ENCODE measurements at regions not wholly inside any gene's neighbourhood (a gene's known extent, or its start where the extent isn't known, plus 50 kb on each side); places are given as distances from the start of the nearest gene placed in this dataset.
"Not testable (repeated sequence)": the region's sequence is repeated elsewhere in the genome, so short reads cannot be mapped to it uniquely, and the experiment has no call there.

DNA sequence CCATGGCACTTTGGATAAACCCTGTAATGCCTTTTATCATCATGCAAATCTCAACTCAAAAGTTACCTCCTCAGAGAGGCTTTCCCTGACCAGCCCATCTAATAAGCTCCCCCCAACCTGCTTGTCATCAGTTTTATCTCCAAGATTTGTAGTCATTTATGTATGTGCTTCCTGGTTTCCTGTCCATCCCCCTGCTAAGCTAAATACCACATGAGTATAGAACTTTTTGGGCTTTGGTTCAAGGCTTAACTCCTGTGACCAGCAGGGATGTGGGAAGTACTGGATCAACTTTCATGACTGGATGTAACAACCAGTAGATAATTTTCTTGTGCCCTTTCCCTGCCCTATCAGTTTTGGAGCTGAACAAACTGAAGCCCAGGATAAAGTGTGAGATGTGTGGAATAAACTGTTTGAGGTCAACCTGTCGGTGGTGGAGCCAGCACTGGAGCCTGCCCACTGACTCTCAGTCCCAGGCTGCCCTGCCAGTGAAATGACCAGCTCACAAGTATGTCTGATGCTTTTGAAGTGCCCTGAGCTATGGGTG lies 148.6 kb downstream of the CYP26A1 start:
- no peak for DNase-seq

DNA sequence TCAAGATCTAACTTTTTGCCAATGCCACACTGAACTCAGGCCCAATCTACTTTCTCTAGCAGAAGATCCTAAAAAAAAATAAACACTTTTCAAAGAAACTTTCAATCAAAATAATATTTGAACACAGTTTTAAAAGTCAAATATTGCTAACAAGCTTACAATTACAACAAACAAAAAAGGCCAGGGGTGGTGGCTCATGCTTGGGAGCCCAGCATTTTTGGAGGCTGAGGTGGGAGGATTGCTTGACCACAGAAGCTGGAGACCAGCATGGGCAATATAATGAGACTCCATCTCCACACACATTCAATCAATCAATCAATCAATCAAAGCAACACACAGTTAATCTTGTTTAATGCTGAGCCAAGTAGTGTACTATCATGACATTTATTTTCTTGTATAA lies 149.2 kb downstream of the CYP26A1 start:
- no peak for DNase-seq

DNA sequence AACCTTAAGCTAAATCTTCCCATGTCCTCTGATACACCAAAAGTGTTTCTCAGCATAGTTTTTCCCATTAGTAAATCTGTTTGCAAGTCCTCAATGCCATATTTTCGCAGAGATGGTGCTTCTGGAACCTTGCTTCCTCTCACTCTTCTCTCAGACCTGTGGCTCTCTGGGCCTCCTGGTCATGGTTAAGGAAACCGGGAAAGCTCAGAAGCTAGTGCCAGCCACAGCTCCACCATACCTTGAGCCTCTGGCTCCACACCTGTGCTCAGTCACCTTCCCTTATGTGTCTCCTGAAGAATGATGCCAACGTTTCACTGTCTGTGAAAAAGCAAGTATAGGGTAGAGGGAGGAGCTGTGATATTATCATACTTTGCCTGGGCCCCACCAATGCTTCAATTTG lies 149.6 kb downstream of the CYP26A1 start:
- no peak for DNase-seq

DNA sequence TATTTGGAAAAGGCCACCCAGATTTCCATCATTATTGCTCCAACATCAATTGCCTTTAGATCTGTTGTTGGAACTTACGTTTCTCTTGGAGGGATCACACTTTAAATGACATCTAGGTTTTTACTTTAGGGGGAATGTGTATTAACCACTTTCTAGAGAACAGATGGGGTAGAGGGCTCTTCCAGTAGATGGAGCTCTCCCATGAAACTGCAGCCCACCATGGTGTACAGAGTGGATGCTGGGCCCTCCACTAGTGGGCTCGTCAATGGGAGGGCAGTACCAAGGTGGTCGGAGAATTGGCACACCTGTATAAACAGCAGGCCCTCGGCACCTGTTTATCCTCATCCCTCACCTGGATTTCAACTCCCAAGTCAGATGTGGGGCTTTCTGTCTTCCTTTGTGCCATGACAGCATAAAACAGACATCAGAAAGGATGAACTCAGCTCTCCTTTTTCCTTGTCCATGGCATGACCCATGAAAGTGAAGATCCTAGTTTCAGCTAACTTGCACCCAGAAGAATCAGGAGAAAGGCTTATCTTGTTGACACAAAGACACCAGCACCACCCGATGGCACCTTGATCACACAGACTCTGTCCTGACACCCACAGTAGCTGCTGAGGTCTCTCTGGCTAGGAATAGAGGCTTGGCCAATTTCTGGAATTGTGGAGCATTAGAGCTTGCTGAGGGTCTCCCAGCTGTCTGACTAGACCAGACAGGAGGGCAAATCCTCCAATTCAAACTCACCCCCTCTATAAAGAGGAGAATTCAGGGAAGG lies 150.5 kb downstream of the CYP26A1 start:
- DNase-seq = no peak

DNA sequence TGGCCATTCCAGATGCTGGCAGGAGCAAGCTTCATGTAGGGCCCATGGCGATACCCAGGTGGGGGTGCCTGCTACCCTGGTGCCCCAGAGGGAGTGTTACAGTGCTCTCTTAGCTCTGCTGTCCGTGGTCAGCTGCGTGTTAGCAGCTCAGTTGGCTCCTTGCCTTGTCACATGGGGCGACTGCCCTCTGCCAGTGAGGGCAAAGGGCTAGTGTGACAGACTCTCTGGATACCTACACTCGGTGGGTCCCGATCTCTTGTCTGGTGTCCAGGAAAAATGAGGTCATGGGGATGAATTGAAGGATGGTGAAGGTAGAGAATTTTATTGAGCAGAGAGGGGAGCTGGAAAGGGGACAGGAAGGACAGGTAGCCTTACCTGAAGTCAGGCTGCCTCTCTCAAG lies 152.2 kb downstream of the CYP26A1 start:
- no peak for DNase-seq

DNA sequence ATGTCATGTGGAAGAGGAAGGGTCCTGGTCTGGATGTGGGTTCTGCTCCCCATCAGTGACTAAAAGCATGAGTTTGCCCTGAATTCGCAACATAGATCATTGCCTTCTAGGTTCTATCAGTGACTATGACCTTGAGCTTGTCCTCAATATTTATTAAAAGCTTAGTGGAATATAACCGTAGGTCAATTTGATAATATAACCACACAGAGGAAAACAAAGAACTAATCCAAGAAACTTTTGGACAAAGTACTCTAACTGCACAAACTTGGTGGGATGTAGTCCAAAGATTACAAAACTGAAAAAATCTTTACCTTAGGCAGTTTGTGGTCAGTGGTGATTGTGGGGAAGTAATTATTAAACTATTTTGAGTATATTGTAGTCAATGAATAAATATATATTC lies 152.9 kb downstream of the CYP26A1 start:
- DNase-seq = no peak

DNA sequence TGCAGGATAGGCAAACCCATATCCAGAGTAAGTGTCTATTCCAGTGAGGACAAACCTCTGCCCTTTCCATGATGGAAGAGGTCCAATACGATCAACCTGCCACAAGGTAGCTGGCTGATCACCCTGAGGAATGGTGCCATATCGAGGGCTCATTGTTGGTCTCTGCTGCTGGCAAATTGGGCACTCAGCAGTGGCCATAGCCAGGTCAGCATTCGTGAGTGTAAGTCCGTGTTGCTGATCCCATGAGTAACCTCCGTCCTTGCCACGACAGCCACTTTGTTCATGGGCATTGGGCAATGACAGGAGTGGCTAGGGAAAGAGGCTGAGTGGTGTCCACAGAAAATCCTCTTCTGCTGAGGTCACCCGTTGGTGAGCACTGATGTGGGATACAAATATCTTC lies 156.9 kb downstream of the CYP26A1 start:
- not testable (repeated sequence) for DNase-seq

DNA sequence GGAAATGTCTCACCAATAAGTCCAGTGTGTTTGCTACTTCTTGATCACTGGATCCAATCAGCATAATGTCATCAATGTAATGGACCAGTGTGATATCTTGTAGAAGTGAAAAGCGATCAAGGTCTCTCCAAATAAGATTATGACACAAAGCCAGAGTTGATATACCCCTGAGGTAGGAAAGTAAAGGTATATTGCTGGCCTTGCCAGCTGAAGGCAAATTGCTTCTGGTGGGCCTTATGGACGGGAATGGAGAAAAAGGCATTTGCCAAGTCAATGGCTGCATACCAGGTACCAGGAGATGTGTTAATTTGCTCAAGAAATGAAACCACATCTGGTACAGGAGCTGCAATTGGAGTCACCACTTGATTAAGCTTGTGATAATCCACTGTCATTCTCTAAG lies 158.5 kb downstream of the CYP26A1 start:
- DNase-seq = not testable (repeated sequence)

DNA sequence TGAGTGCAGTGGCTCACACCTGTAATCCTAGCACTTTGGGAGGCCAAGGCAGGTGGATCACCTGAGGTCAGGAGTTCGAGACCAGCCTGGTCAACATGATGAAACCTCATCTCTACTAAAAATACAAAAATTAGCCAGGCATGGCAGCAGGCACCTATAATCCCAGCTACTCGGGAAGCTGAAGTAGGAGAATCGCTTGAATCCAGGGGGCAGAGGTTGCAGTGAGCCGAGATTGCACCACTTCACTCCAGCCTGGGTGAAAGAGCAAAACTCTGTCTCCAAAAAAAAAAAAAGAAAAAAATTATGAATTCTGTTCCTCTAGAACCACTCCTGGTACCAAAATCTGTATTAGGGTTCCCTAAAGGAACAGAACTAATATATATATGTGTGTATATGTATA lies 161.2 kb downstream of the CYP26A1 start:
- not testable (repeated sequence) for DNase-seq

DNA sequence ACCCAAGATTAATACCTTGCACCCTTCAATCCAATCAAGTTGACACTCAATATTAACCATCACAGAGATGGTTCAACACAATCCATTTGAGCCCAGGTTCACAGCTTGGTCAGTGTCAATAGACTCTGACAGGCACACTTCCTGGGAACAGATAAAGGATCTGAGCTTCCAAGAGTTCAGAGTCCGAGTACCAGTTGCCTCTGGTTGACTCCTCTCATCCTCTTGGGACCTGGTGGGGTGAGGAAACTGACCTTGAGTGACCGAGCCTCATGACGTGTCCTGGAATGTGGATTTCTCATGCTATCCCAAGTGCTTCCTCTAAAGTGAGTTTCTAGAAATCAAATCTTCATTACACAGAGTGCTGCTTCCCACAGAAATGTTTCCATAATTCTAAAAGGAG lies 162.0 kb downstream of the CYP26A1 start:
- no peak for DNase-seq

DNA sequence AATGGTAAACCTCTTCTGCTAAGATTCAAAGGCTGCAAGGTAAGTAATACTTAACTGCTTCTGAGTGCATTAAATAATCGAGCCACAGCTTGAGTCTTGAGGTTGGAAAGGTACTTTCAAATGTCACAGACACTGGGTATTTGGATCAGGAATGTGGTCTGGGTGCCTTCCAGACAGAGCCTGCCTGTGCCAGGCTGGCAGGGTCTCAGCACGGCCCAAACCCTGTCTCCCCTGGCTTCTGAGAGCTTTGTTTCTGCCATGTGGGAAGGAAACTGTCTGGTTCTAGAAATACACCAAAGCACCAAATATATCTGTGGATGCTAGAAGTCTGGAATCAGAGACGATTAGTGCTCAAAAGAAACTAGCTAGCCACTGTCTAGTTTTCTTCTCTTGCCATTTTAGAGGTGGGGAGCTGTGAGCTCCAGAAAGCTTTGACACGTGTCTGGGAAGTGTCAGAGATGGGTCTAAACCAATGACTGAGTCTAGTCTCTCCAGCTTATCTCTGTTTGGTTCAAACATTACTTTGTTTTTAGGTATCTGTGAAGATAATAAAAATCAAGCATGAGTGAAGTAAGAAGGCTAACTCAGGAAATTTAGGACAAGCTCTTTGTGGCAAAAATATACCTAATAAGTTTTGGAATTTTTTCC lies 162.8 kb downstream of the CYP26A1 start:
- DNase-seq = no peak

DNA sequence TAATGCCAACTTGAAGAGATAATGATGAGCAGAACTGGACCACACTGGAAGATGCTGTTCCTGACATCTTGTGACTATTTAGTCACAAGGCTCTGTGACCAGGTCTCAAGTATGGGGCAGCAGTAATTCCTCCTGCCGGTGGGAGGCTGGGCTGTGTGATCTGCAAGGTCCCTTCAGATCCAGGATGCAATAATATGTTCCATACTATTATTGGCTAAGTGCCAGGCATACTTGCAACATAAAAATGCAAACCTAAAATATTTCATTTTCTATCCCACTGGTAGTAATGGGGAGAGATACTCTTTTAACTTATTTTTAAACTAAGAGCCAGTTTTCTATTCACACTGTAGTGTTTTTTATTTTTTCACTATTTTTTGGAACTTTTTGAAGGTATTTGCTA lies 171.5 kb downstream of the CYP26A1 start:
- DNase-seq = no peak

DNA sequence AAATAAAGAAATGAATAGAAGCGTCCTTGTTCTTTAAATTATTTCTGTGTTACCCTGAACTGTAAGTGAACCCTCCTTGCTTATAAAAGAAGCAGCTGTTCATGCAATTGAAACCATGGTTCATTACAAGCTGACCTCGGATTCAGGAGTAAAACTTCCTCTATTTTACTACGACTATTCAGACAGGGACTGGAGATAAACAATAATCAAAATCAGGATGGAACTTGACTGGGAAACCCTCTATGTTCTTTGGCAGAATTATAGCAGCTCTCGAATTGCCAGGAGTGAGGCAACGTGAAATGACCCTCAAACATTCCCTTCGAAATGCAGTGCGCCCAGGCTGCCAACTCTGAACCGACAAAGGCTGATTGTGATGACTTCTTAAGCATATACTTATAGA lies 172.1 kb downstream of the CYP26A1 start:
- no peak for DNase-seq

DNA sequence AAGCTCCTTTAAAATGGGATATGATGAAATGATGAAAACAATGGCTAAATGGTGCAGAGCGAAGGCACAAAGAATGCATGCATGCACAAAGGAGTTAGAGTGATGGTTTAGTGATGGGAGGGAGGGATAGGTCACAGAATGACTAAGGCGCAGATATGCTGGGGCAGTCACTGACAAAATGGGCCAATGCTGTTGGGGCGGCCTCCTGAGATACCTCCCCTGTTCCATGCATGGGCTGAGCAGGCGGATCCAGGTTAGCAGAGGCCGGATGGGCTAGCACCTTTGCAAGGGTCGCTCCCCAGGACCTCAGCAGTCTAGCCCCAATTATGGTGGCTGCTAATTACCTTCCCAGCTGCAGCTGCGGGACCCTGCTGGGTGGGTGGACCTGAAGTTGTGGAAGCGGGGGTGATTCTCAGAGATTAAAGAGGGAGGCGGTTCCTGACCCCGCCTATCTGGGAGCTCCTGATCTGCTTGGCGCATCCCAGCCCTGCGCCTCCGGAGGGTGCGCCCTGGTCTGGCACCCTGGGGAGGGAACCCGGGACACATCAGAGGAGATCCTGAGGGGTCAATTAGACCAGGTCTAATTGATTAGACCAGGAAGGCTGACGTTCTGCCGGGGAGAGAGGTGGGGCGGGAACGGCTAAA lies 175.0 kb downstream of the CYP26A1 start:
- DNase-seq = no peak

DNA sequence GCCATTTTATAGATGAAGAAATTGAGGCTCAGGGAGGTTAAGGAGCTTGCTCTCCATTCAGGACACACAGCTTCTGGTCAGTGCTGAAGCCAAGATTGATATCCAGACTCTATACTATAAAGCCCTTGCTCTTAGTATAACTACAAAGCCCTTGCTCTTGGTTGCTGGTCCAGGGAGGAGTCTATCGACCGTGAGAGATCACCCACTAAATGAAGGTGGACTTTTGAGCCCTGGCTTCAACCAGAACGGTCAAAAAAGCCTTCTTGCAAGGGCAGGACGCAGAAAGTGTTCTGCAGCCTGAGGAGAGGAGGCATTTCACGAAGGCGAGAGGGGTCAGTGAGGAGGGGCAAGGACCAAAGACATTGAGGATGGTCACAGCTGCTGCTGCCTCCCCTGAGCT lies 176.3 kb downstream of the CYP26A1 start:
- DNase-seq = no peak

DNA sequence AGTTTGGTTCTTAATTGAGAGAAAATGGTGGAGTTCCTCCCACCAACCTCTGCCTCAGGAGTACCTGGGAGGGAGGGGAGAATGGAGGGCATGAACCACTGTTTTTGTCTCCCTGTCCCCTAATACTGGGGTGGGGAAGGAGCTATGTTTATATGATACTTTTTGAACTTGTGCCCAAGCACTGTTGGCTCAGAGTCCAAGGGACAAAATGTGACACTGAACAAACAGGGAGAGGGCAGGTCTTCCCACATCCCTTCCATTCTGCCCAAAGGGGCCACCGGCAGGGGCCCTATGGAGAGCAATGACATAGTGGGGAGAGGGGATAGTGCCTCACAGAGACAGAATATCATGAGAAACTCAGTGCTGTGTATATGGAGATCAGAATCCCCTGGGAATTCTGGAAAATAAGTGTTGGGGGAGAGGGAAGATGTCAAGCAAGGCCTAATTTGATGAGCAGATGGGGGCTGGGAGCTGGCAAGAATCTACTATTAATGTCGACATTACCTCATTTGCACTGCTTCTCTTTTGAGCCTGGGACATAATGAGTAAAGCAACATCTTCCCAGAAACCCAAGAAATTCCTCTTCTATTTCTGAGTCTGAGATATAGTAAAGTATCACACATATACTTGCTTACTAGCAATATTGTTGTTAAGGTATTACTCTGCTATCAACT lies 180.6 kb downstream of the CYP26A1 start:
- no peak for DNase-seq

DNA sequence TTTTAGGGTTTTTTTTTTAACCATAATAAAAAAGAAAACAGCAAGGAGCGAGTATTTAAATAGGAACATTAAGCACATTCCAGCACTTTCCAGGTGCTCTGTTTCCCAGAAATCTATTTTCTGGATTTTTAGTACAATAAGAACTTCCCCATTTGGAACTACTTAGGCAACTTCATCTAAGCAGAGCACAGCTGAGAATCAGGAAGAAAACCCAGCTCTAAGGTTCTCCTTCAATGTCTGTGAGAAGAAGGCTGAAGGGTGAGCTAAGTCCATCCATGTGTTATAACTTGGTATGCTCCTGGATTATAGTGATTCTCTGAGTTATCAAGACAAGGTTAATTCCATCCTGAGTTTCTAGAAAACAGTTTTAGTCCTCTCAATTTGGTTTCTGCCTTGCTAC lies 181.9 kb downstream of the CYP26A1 start:
- DNase-seq = no peak

Measured in NCI-H1105 treated with DMSO at 0.1 percent for 48 hours (cell line).